ENCODE measurements at regions not wholly inside any gene's neighbourhood (a gene's known extent, or its start where the extent isn't known, plus 50 kb on each side); places are given as distances from the start of the nearest gene placed in this dataset.

DNA sequence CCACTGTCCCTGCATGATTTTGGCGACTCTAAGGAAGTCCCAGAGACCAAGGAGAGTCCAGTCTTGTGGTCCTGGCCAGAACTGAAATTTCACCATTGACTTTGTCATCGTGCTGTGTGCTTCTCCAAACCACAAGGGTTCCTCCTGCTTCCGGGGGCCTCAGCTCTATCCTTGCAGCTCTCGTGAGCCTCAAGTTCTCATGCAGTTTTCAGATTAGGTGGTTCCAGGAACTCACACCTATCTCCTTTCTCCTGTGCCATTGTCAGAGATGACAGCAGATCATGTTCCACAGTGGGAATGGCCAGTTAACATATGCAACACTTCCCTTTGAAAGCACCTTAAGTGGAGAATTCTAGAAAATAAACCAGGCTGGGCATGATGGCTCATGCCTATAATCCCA lies 97.9 kb upstream of the CRHR1 start:
- no peak for DNase-seq
- no peak overlapping the region for H3K4me3 ChIP-seq (ENCODE audit: control insufficient read depth in 1 of 7, extremely low read depth in 1 of 7, insufficient read depth in 4 of 7, low read depth in 2 of 7, low read length in 6 of 7)
- H3K36me3 ChIP-seq (ENCODE audit: control insufficient read depth in 4 of 4, insufficient read depth in 4 of 4, low read length in 3 of 4) = no peaks in the 10 kb centered on the region
- peaks cover 0 to 28% (median 20%) of the 10 kb centered on the region in 5 experiments for H3K27me3 ChIP-seq (replicated peaks in 2 of 5; ENCODE audit: control insufficient read depth in 4 of 5, insufficient read depth in 5 of 5, low read length in 4 of 5)
- H3K27ac ChIP-seq (ENCODE audit: insufficient read depth in 1 of 2, low read depth in 1 of 2, low read length in 2 of 2, poor library complexity in 1 of 2, severe bottlenecking in 2 of 2) = no peak overlapping the region
- CTCF ChIA-PET = no interaction called here
- 90% methylated on average over 4 of the region's 4 CpGs for WGBS (ENCODE audit: insufficient coverage)
- POLR2A ChIA-PET = no interaction called here
- no peaks in the 10 kb centered on the region for H3K9me3 ChIP-seq (ENCODE audit: control extremely low read depth in 1 of 5, control insufficient read depth in 4 of 5, insufficient read depth in 2 of 5, low read depth in 1 of 5, low read length in 4 of 5)
- H3K4me1 ChIP-seq (ENCODE audit: control extremely low read depth in 1 of 4, control insufficient read depth in 4 of 4, insufficient read depth in 4 of 4, low read length in 3 of 4) = no peaks in the 10 kb centered on the region

DNA sequence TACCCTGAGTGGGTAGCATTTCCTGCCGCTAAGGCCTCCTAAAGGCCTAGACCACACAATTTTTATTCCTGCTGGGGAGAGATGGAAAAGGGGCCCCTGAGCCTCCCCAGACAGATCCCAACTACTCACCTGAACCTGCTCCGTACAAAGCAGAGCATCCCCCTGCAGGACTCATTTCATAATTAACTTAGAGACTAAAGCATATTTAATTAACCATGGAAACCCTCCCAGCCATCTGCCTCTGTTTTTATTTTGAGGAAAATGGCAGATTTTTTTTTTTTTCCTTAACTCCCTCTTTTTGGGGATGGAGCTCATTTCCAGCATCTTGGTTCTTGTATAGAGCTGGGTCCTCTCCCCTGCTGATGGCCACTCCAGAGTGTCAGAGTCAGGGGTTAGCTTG lies 96.5 kb upstream of the CRHR1 start:
- 25% methylated on average over 1 of the region's 2 CpGs for WGBS (ENCODE audit: insufficient coverage)
- ChIA-PET POLR2A (no interaction called here), CTCF (no interaction called here)
- Histone ChIP-seq H3K9me3 (ENCODE audit: control extremely low read depth in 1 of 5, control insufficient read depth in 4 of 5, insufficient read depth in 2 of 5, low read depth in 1 of 5, low read length in 4 of 5) (no peaks in the 10 kb centered on the region), H3K4me3 (ENCODE audit: control insufficient read depth in 1 of 7, extremely low read depth in 1 of 7, insufficient read depth in 4 of 7, low read depth in 2 of 7, low read length in 6 of 7) (no peak overlapping the region), H3K36me3 (ENCODE audit: control insufficient read depth in 4 of 4, insufficient read depth in 4 of 4, low read length in 3 of 4) (no peaks in the 10 kb centered on the region), H3K4me1 (ENCODE audit: control extremely low read depth in 1 of 4, control insufficient read depth in 4 of 4, insufficient read depth in 4 of 4, low read length in 3 of 4) (no peaks in the 10 kb centered on the region), H3K27ac (ENCODE audit: insufficient read depth in 1 of 2, low read depth in 1 of 2, low read length in 2 of 2, poor library complexity in 1 of 2, severe bottlenecking in 2 of 2) (no peak overlapping the region), H3K27me3 (replicated peaks in 2 of 5; ENCODE audit: control insufficient read depth in 4 of 5, insufficient read depth in 5 of 5, low read length in 4 of 5) (peaks cover 0 to 36% (median 24%) of the 10 kb centered on the region in 5 experiments)
- DNase-seq = no peak

DNA sequence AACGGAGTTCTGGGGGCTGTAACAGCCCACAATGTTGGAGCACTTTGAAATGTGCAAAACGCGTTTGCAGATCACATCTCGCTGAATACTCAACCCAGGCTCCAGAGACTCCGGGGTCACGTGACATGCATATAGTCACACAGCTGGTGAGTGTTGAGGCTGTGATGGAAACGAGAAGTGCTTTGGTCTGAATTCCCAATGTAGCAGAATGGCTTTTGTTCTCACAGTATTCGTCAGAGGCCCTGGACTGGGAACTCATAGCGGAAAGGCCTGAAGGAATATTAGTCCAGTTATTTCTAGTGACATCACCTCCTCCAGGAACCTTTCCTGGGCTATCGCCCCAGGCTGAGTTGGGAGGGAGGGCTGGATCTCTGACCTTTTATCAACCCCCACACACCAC lies 95.8 kb upstream of the CRHR1 start:
- Histone ChIP-seq H3K36me3 (ENCODE audit: control insufficient read depth in 4 of 4, insufficient read depth in 4 of 4, low read length in 3 of 4) (no peaks in the 10 kb centered on the region), H3K9me3 (ENCODE audit: control extremely low read depth in 1 of 5, control insufficient read depth in 4 of 5, insufficient read depth in 2 of 5, low read depth in 1 of 5, low read length in 4 of 5) (no peaks in the 10 kb centered on the region), H3K27me3 (replicated peaks in 2 of 5; ENCODE audit: control insufficient read depth in 4 of 5, insufficient read depth in 5 of 5, low read length in 4 of 5) (peaks cover 0 to 36% (median 24%) of the 10 kb centered on the region in 5 experiments), H3K27ac (ENCODE audit: insufficient read depth in 1 of 2, low read depth in 1 of 2, low read length in 2 of 2, poor library complexity in 1 of 2, severe bottlenecking in 2 of 2) (no peak overlapping the region), H3K4me3 (ENCODE audit: control insufficient read depth in 1 of 7, extremely low read depth in 1 of 7, insufficient read depth in 4 of 7, low read depth in 2 of 7, low read length in 6 of 7) (no peak overlapping the region), H3K4me1 (ENCODE audit: control extremely low read depth in 1 of 4, control insufficient read depth in 4 of 4, insufficient read depth in 4 of 4, low read length in 3 of 4) (no peaks in the 10 kb centered on the region)
- ChIA-PET POLR2A (no interaction called here), CTCF (no interaction called here)
- 85% methylated on average over 9 of the region's 10 CpGs for WGBS (ENCODE audit: insufficient coverage)
- DNase-seq = no peak

DNA sequence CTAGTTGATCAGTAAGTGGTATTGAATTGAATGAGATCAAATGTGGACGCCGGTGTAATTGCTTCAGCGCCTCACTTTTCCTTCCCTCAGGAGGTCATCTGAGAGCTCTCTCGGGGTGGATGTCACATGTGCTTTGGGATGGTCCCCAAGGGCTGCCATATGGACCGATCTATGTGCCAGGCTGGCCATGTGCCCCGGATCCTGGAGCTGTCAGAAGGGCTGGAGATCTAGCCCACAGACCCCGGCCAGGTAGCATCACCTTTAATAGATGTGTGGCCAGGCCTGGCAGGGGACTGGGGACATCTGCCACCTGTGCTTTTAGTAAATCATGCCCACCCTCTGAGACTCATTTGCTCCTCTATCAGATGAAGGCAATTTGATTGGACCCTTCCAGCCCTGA lies 95.3 kb upstream of the CRHR1 start:
- Histone ChIP-seq H3K36me3 (ENCODE audit: control insufficient read depth in 4 of 4, insufficient read depth in 4 of 4, low read length in 3 of 4) (no peaks in the 10 kb centered on the region), H3K27me3 (replicated peaks in 2 of 5; ENCODE audit: control insufficient read depth in 4 of 5, insufficient read depth in 5 of 5, low read length in 4 of 5) (peaks cover 0 to 37% (median 24%) of the 10 kb centered on the region in 5 experiments), H3K9me3 (ENCODE audit: control extremely low read depth in 1 of 5, control insufficient read depth in 4 of 5, insufficient read depth in 2 of 5, low read depth in 1 of 5, low read length in 4 of 5) (no peaks in the 10 kb centered on the region), H3K4me3 (ENCODE audit: control insufficient read depth in 1 of 7, extremely low read depth in 1 of 7, insufficient read depth in 4 of 7, low read depth in 2 of 7, low read length in 6 of 7) (no peak overlapping the region), H3K4me1 (ENCODE audit: control extremely low read depth in 1 of 4, control insufficient read depth in 4 of 4, insufficient read depth in 4 of 4, low read length in 3 of 4) (no peaks in the 10 kb centered on the region), H3K27ac (ENCODE audit: insufficient read depth in 1 of 2, low read depth in 1 of 2, low read length in 2 of 2, poor library complexity in 1 of 2, severe bottlenecking in 2 of 2) (no peak overlapping the region)
- CTCF ChIA-PET = no interaction called here
- 81% methylated on average over 7 of the region's 7 CpGs for WGBS (ENCODE audit: insufficient coverage)
- POLR2A ChIA-PET = no interaction called here
- no peak for DNase-seq

DNA sequence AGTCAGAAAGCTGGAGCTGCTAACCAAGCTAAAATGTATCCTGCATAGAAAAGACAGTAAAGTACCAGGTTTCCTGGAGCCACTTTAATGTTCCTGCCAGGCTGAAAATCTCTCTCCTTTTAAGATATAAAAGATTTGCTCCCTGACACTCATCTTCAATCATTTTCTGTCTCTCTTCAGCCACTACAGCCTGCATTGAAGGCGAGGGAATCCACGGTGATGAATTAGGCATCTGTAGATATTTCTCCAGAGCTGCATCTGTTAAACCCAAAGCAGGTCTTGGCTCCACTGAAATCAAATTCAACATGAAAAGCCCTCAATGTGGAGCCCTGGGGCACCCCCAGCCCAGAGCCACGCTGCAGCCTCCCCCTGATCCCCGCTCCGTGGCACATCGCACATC lies 94.7 kb upstream of the CRHR1 start:
- CTCF ChIA-PET = no interaction called here
- POLR2A ChIA-PET = no interaction called here
- no peaks in the 10 kb centered on the region for H3K9me3 ChIP-seq (ENCODE audit: control extremely low read depth in 1 of 5, control insufficient read depth in 4 of 5, insufficient read depth in 2 of 5, low read depth in 1 of 5, low read length in 4 of 5)
- H3K36me3 ChIP-seq (ENCODE audit: control insufficient read depth in 4 of 4, insufficient read depth in 4 of 4, low read length in 3 of 4) = no peaks in the 10 kb centered on the region
- 80% methylated on average over 2 of the region's 6 CpGs for WGBS (ENCODE audit: insufficient coverage)
- DNase-seq = no peak
- H3K4me1 ChIP-seq (ENCODE audit: control extremely low read depth in 1 of 4, control insufficient read depth in 4 of 4, insufficient read depth in 4 of 4, low read length in 3 of 4) = no peaks in the 10 kb centered on the region
- H3K27me3 ChIP-seq (replicated peaks in 2 of 5; ENCODE audit: control insufficient read depth in 4 of 5, insufficient read depth in 5 of 5, low read length in 4 of 5) = peaks cover 0 to 37% (median 24%) of the 10 kb centered on the region in 5 experiments
- H3K4me3 ChIP-seq (ENCODE audit: control insufficient read depth in 1 of 7, extremely low read depth in 1 of 7, insufficient read depth in 4 of 7, low read depth in 2 of 7, low read length in 6 of 7) = no peak overlapping the region
- H3K27ac ChIP-seq (ENCODE audit: insufficient read depth in 1 of 2, low read depth in 1 of 2, low read length in 2 of 2, poor library complexity in 1 of 2, severe bottlenecking in 2 of 2) = no peak overlapping the region

DNA sequence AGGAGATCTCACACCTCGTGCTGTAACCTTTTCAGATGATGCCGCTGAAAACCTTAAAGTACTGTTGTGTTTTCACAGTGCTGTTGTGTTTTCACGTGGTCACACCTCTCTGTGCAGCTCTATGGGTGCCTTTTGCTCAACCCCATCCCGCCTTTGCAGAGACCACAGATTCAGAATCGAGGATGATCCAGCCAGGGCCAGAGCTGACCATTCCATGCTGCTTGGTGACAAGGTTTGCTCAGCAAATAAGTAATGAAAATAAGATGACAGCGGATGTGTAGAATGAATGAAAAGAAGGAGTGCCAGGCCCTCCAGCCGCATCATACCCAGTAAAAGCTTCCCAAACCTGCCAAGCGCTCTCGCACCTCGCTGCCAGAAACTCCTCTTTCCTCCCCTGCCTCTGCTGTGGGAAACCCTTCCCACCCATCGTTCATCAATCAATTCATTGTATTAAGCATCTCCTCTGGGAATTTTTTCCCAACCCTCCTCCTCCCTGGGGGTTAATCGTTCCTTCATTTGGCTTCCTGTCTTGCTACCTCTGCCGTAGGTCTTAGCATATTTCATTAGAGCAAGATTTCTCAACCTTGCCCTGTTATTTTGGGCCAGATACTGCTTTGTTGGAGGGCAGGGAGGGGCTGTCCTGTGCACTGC lies 93.4 kb upstream of the CRHR1 start:
- Histone ChIP-seq H3K4me3 (ENCODE audit: control insufficient read depth in 1 of 7, extremely low read depth in 1 of 7, insufficient read depth in 4 of 7, low read depth in 2 of 7, low read length in 6 of 7) (no peak overlapping the region), H3K4me1 (ENCODE audit: control extremely low read depth in 1 of 4, control insufficient read depth in 4 of 4, insufficient read depth in 4 of 4, low read length in 3 of 4) (no peaks in the 10 kb centered on the region), H3K27ac (ENCODE audit: insufficient read depth in 1 of 2, low read depth in 1 of 2, low read length in 2 of 2, poor library complexity in 1 of 2, severe bottlenecking in 2 of 2) (no peak overlapping the region), H3K9me3 (ENCODE audit: control extremely low read depth in 1 of 5, control insufficient read depth in 4 of 5, insufficient read depth in 2 of 5, low read depth in 1 of 5, low read length in 4 of 5) (no peaks in the 10 kb centered on the region), H3K36me3 (ENCODE audit: control insufficient read depth in 4 of 4, insufficient read depth in 4 of 4, low read length in 3 of 4) (no peaks in the 10 kb centered on the region), H3K27me3 (replicated peaks in 2 of 5; ENCODE audit: control insufficient read depth in 4 of 5, insufficient read depth in 5 of 5, low read length in 4 of 5) (peaks cover 0 to 45% (median 28%) of the 10 kb centered on the region in 5 experiments)
- no peak for DNase-seq
- WGBS (ENCODE audit: insufficient coverage) = 42% methylated on average over 11 of the region's 13 CpGs
- CTCF ChIA-PET = no interaction called here
- POLR2A ChIA-PET = no interaction called here

DNA sequence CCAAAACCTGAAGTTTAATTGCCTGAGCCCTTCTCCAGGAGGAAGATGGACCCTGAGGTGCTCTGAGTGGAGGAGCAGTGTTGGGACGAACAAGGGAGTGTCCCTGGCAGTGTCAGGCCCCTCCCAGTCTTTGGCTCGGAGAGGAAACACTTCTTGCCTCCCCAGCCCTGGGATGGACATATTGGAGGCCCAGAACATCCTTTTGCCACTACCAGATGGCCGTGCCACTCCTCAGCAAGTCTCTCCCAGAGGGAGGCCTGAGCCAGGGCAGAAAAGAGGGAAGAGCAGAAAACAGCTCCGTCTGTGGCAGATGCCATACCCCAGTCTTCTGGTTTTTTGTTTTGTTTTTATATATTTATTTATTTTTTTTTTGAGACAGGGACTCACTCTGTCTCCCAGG lies 91.5 kb upstream of the CRHR1 start:
- DNase-seq = no peak
- Histone ChIP-seq H3K27ac (ENCODE audit: insufficient read depth in 1 of 2, low read depth in 1 of 2, low read length in 2 of 2, poor library complexity in 1 of 2, severe bottlenecking in 2 of 2) (no peak overlapping the region), H3K4me1 (ENCODE audit: control extremely low read depth in 1 of 4, control insufficient read depth in 4 of 4, insufficient read depth in 4 of 4, low read length in 3 of 4) (no peaks in the 10 kb centered on the region), H3K36me3 (ENCODE audit: control insufficient read depth in 4 of 4, insufficient read depth in 4 of 4, low read length in 3 of 4) (no peaks in the 10 kb centered on the region), H3K9me3 (ENCODE audit: control extremely low read depth in 1 of 5, control insufficient read depth in 4 of 5, insufficient read depth in 2 of 5, low read depth in 1 of 5, low read length in 4 of 5) (peaks cover 0 to 3% (median 0%) of the 10 kb centered on the region in 5 experiments), H3K4me3 (ENCODE audit: control insufficient read depth in 1 of 7, extremely low read depth in 1 of 7, insufficient read depth in 4 of 7, low read depth in 2 of 7, low read length in 6 of 7) (no peak overlapping the region), H3K27me3 (replicated peaks in 2 of 5; ENCODE audit: control insufficient read depth in 4 of 5, insufficient read depth in 5 of 5, low read length in 4 of 5) (peaks cover 0 to 50% (median 25%) of the 10 kb centered on the region in 5 experiments)
- WGBS (ENCODE audit: insufficient coverage) = no CpG with 5 or more reads among the region's 4 CpGs
- POLR2A ChIA-PET = no interaction called here
- CTCF ChIA-PET = no interaction called here

Data from common myeloid progenitor, CD34-positive (primary cell).